ENCODE measurements at regions not wholly inside any gene's neighbourhood (a gene's known extent, or its start where the extent isn't known, plus 50 kb on each side); places are given as distances from the start of the nearest gene placed in this dataset.

DNA sequence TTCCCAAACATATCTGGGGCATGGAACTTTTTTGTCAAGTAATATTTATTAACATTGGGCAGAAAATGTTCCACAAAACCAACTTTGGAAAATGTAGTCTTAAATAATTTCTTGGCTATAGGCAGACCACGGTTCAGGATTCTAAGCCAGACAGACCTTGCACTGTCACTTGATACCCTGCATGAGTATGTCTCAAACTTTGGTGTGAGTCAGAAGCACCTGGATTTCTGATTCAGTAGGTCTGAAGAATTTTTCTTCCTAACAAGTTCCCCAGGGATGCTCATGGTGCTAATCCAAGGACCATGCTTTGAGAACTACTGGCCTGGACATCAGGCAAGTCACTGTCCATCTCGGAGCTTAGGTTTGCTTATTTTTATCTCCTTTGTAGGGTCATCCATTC, 562.0 kb downstream of the PLPP3 start:
- DNase-seq = no peak

DNA sequence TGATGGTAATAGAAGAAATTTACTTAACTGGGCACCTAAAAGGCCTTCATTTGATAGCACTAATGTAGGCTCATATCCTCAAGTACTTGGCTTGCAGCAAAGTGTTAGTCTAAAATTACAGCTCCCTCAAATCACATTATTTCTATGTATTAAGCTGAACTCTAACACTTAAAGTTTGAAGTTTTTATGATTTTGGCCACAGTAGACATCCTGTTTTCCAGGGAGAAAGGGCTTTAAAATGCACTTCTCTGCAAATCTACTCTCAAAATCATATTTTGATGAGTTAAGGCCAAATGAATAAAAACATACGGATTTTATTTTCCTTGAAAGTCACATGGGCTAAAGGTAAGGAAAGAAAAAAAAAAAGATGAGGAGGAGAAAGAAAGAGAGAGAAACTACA, 575.5 kb downstream of the PLPP3 start:
- DNase-seq = no peak

DNA sequence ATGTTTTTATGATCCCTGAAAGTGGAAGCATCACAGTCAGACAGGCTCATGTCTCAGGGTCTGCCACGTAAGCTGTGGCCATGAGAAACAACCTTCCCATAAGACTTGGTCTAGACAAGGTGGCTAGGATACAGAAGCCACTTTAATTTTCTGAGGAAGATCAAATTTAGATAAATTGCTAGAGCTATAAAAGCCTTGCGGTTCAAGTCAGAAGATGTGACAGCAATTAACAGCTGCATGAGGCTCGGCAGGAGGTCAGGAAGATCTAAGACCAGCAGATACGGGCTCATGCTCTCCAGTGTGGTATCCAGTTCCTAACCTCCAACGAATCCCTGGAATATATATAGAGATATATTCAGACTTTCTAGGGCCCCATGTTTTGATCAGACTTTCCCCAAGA, 577.1 kb downstream of the PLPP3 start:
- DNase-seq = no peak

DNA sequence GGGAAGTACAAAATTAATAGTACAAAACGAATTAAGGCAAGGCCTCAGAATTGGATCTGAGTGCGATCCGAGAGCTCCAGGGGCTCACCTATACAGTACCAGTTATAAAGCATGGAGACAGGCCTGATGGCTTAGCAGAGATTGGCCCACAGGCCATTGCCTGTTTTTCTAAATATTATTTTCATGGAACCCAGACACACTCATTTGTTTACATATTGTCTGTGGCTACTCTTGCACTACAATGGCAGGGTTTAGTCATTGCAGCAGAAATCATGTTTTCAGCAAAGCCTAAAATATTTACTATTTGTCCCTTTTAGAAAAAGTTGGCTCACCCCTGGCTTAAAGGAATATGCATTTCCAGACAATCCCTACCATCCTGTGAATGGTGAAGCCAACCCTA, 578.9 kb downstream of the PLPP3 start:
- no peak for DNase-seq

DNA sequence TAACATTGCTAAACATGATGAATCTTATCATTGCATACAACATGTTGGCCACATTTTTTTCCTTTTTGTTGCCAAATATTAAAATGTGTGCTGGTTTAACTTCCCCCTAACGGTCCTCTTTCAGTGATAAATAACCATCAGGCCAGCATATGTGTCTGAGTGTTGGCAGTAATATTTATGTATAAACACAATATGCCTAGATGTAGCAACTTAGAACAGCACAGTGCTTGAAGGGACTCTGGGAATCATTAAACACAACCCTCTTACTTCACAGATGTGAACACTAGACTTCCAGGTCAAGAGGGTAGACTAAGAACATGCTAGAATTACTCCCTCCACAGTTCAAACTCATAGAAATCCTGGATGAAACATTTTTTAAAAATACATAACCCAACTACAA, 581.8 kb downstream of the PLPP3 start:
- DNase-seq = no peak

DNA sequence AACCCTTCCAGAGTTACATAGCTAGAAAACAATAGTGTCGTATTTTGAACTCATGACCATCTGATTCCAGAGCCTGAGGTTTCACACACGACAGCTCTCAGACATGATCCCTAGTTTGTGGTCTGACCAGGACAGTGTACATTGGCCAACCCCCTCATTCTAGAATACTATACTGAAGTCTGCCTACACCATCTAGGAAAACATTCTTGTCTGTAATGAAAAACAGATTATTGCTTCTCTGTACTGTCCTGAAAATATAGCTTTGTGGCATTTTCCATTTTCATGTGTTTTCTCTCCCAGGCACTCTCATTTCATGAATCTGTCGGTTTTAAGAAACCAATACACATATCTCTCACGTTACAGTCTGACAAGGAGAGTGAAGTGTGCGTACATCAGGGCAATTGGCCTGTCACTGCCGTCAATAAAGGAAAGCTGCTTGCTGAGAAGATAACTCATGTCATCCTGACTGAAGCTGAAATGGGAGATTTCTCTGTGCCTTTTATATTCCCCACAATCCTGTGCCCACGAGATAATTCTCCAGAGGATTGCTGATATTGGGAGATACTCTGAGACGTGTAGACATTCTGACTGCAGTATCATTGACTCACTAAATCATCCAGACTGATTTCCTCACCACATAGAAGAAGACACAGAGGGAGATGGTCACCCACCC, 585.6 kb downstream of the PLPP3 start:
- DNase-seq = no peak

DNA sequence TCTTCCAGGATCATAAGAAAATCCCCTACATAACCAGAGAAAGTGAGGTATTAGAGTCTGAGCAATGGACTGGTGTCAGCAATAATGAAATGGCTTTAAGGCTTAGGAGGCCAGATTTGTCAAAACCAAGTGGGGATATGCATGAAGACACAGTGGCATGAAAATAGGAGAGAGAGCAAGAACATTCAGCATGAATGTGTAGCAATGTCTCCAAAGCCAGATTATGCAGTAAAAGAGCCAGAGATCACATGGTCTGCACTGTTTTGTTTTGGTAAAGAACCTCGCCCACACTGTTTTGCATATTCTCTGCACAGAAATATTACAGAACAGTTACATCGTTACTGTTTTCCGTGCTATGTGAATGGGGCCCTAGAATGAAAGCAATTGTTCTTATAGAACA, 589.4 kb downstream of the PLPP3 start:
- no peak for DNase-seq

DNA sequence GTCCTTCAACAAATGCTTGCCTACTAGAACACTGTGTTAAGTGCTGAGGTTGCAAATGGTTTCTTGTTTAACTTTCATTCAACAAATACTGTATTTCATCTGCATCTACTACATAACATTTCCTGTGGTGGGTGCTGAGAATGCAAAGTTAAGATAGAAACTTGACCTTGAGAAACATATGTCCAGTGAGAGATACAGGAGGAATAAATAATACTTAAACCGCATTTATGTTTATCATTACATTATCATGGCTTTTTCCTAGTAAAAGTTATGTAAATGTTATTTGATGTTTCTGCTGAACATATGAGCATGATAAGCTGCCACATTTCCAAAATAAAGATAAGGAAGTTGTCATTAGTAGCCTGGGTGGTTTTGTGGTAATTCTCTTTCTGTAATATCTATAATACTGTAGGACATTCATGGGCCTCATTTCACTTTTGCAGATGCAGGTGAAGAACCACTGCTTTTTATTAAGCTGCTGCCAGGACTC, 590.4 kb downstream of the PLPP3 start:
- no peak for DNase-seq

DNA sequence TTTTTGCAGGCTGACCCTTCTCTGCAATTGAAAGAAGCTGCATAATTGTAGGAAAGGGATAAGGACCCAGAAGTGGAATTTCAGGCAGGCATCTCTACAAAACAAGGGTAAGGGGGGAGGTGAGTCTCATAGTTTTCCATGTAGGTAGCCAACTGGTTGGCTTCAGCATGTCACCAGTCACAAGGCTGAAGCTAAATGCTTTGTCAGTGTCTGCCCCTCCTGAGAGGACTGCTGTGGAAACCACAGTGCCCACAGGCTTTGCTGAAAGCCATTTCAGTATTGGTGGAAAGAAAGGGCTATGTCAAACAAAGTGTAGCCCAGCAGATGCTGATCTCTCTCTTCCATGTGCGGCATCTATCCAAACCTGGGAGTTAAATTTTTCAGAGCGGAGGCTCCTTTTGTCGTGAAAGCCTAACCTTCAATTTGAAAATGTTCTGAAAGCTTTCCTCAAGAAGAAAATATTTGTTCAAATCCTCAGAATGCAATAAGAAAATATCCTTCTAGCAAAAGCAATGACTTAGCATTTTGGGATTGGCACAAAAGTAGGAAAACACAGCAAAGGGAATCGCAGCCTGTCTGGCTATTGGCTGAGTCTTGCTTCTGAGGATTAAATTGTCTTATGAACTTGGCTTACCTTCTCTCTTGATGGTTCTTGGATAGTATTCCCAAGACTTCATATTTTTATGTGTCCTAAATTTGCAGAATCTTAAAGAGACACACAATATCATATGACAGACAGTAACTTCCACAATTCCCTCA, 591.7 kb downstream of the PLPP3 start:
- no peak for DNase-seq

DNA sequence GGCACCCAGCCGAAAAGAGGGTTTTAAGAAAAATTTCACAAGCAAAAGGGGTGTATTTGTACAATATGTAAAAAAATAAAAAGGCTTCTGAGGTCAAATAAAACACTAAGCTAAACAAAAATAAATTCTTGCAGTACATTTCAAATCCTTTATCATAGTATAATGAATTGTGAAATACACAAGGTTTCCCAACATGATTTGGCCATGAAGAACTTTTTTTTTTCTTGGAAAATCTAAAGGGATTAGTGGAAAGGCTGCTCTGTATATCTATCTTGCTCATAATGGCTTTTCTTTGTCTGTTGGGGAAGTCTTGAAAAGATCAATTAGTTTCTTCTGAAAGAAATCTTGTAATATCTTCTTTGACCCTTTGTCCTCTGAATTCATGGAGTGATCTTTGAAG, 593.4 kb downstream of the PLPP3 start:
- no peak for DNase-seq

DNA sequence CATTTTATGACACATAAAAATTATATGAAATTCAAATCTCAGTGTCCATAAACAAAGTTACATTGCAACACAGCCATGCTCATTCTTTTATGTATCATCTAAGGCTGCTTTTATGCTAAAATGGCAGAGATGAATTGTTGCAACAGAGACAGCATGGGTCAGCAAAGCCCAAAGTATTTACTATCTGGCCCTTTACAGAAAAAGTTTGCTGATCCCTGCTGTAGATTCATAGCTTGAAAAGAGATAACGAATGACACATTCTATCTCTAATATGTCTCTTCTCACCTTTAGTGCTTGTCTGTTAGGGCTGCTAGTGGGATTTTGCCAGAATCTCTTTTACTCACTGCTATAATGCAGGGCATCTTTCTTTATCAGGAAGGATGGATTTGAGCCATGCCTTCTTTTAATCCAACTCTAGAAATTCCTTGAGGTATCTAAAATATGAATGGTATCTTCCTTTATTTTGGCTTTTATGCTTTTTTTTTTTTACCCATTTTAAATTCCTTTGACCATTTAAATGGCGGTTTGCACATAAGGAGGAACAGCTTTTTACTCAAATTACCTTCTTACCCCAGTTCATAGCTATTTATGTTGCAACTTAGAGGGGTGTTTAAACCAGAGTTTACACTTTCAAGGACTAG, 598.2 kb downstream of the PLPP3 start:
- DNase-seq = no peak

DNA sequence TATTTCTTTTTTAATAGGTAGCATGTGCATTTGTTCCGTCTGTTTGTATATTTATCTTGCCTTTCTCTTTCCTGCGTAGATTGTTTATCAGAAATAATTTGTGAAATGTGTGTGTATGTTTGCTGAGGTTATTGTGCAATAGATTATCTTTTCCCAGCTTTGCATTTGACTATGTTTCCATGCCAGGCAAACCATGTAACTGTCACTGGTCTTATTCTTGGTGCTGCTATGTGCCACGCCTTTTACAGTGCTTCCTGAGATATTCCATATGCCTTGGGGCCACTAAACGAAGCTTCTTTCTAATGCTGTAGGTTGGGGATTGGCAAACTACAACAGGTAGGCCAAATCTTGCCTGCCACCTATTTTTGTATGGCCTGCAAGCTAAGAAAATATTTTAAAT, 598.8 kb downstream of the PLPP3 start:
- DNase-seq = no peak

DNA sequence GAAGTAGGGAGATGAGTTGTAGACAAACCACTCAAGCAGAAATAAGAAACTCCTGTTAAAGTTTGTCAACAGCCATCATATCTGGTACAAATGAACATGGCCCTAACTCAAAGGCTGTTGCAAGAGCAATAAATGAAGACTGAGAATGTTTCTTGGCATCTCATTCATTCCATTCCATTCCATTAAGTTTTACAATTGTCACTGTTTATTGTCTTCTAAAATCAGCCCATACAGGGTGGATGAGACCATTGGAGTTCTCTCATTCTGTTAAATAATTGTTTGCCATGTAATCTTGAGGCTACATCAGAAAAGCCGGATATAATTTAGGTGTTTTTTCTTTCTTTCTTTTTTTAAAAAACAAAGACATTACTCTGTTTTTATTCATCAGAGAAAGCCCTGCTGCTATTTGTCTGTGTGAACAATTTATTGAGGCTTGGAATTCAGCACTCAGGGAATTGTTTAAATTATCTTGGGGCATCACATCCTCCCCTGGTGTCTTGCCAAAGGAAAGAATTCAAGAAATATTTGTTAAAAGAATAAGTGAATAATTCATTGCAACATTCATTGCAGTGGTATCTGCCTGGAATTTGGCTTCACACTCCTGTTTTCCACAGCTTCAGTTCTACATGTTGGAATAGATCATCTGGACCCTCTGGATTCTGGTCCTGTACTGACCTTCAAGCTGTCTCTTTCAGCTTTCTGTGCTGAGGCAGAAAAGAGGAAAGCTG, 604.5 kb downstream of the PLPP3 start:
- no peak for DNase-seq

DNA sequence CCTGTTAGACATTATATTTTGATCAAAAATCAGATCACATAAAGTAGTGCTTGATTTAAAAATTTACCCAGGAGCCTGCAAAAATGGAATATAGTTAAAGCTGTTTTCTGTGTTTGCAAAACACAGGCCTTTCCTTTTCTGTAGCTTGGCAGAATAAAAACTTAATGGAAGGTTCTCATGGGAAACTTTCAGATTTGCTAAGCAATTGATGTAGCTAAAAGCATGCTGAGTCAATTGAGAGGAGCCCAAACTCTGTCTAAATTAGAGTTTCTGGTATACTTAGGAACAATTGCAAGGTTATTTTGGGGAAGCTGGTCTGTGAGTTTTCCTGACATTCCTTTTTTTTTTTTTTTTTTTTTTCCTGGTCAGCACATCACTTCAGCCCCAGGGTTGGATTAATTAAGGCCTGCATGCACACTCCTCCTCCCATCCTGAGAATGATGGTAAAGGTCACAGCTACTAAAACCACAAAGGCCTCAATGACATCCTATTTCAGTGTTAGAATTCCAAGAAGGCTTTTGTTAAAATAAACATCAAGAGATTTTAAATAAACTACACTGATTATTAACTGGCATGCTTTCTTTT, 608.7 kb downstream of the PLPP3 start:
- no peak for DNase-seq

DNA sequence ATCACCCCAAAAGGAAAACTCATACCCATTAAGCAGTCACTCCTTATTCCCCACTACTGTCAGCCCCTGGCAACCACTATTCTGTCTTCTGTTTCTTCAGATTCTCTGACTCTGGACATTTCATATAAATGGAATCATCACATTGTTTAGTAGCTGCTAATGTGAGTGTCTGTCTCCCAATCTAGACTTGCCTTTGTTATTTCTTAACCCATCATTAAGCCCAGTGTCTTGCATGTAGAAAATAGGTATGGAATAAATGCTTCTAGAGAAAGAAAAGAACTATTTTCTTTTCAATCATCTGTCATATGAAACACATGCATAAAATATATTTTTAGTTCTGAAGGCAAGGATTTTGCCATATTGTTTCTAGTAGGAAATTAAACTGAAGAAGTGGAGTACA, 610.0 kb downstream of the PLPP3 start:
- no peak for DNase-seq

DNA sequence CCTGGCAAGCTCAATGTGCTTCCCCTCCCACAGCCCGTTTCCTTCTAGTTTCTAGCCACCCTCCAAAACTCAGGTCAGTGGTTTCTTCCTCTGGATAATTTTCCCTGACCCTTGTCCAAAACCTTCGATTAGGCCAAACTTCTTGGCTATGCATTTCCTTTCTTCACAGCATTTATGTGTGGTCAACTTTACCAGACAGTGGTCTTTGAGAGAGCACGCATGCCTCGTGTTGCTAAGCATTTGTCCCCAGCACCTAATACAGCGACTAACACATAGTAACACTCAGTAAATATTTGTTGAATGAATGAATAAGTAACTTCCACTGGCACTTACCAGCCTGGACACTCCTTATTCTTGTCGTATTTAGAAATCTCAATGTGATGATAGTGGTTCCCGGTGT, 610.7 kb downstream of the PLPP3 start:
- no peak for DNase-seq

DNA sequence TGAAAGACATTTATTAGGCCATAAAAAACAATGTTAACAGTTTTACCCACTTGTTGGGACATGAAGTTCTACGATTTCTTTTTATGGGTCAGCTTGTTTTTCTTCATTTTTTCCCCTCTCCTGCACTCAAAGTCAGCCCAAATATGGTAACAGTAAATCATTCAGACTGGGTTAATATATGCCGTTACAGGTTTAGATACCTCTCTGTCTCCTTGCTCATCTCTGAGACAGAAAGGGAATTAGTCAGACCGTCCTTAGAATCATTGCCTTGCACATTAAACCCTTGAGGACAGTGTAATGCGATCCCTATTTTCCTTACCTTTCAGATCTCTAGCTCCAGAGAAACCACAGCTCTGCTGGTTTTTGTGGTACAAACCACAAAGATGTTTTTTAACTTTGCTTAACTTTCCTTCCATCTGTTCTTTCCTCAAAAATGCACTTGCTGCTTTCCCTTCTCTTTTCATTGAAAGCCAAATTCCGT, 613.3 kb downstream of the PLPP3 start:
- no peak for DNase-seq

DNA sequence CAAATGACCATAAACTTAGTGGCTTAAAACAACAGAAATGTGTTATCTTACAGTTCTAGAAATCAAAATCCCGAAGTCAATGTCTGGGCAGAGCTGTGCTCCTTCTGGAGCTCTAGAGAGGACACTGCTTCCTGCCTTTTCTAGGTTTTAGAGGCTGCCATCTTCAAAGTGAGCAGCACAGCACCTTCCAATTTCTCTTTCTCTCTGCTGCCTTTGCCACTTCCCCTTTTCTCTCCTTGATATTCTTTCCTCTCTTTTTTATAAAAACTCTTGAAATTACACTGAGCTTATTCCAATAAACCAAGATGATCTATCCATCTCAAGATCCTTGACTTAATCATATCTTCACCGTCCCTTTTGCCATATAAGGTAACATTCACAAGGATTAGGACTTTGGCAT, 616.9 kb downstream of the PLPP3 start:
- DNase-seq = no peak

DNA sequence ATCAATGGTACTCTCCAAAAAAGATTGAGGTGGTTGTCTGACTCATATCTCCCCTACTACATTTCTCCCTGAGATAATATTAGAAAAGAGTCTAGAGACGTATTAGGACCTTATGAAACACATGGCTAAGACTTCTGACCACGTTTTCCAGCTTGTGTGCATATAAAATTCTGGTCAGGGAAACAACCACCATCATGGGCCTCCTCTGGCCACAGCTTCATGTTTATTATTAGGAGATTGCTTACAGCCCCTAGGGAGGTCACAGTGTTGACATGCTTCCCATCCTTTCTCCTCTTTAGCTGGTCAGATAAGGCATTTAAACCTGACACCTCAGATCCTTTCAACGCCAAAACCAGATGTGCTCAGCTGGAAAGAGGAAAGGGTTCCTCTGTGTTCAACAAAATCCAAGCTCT, 620.2 kb downstream of the PLPP3 start:
- no peak for DNase-seq

DNA sequence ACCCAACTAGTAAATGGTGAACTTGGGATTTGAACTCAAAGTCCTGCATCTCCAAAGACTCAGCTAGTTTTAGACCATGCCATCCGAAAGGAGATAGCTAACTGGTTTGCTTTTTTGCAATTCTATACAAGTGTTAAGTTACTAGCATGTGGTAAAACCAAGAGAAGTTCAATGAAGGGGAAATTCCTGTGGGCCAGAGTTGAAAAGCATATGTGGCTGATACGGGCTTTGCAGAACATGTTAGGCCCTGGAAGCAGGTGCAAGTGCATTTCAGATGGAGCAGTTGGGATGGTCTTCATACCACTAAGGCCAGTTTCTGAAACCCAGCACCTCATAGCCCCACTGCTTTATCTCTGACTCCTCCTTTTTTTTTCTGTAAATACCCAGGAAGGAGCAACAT, 620.9 kb downstream of the PLPP3 start:
- DNase-seq = no peak

DNA sequence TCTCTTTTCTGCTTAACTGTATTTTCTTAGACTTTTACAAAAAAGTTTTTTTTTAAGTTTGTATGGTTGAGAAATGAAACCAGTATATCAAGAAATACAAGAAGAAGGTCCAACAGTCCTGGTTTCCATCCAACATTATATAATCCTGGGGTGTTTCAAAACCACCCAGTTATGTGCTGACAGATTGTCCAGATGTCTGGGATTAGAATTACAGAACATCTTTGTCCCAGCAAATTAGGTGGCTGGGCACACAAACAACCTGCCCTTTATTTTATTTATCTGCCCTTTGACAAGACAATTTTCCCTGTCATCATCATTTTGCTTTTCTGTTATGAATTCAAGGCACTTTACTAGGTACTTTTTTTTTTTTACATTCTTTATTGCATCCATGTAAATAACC, 622.1 kb downstream of the PLPP3 start:
- DNase-seq = no peak

DNA sequence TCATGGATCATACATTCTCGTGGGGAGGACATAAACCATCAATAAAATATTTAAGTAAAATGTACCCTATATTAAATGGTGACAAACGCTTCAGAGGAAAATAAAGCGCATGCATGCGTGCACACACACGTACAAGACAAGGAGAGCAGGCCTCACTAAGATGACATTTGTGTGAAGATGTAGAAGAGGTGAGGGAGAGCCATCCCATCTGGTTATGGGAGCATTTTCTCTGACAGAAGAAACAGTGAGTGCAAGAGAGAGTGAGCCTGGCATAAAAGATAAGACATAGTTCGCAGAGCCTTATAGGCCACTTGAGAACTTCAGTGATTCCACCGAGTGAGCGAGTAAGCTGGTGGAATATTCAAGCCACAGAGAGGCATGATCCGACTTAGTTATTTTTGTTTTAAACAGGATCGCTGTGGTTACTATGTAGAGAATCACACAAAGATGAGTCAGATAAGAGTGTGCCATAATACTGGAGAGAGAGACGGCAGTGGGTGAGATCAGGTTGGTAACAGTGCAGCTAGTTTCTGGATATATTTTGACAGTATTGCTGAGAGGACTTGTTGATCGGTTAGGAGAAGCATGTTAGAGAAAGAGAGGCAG, 624.2 kb downstream of the PLPP3 start:
- DNase-seq = no peak

DNA sequence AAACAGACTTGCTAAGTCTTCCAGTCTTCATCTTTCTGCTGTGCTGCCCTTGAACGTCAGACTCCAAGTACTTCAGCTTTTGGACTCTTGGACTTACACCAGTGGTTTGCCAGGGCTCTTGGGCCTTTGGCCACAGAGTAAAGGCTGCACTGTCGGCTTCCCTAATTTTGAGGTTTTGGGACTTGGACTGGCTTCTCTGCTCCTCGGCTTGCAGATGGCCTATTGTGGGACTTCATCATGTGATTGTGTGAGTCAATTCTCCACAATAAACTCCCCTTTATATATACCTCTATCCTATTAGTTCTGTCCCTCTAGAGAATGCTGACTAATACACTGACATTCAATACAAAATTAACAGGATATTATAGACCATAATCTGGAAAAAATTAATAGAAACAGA, 628.1 kb downstream of the PLPP3 start:
- DNase-seq = no peak
